NCI-H2171 (cell line): ENCODE measurements at regions not wholly inside any gene's neighbourhood (a gene's known extent, or its start where the extent isn't known, plus 50 kb on each side); places are given as distances from the start of the nearest gene placed in this dataset.

Source experiments
- DNase-seq: peaks from one replicate; lab custom pipeline; 2025; lab: John Stamatoyannopoulos, UW

DNA sequence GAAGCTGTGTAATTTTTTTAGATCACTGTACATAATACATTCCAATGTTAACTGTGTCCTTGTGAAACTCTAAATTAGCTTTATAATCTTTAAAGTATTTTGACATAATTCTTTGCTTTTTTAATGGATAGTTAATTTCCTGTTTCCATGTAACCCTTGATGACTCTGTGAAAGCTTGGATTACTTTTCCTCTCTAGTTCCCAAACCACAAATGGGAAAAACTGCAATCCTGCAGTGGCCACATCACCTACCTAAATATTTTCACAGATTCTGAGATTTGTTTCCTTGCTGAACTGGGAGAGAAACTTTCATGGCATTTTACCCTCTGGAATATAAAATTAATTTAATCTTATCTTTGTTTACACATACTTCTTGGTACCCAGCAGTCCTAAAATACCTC, 161.6 kb upstream of the CCDC68 start:
- no peak for DNase-seq

DNA sequence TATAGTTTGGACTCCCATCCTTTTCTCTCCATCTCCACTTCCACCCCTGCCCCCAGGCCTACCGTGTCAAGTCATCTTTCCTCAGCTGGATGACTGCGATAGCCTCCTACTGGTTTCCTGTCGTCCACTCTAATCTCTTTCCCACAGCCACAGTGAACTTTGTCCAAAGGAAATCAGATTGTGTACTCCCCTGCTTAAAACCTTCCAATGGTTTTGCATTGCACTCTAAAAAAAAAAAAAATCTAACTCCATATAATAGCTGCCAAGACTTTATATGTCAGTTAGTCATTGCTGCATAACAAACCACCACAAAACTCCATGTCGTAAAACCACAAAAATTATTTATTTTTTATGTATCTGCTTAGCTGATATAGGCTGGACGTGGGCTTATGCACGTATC, 160.2 kb upstream of the CCDC68 start:
- DNase-seq: no peak

DNA sequence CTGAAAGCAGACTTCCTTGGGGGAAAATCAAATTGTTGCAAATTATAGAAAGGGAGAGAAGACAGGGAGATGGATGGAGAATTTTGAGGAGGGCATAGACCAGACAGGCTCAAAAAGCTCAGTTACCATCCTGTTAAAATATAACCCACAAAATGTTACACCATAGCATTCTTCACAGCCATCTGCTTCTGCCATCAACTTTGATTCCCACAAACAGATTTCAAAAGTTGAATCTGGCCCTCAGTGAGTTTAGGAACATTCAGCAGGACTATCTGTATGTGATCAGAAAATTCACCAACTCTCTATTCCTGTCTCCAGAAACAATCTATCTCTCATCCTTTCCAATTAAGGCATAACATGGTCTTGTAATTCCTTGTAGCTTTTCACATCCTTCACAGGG, 159.8 kb upstream of the CCDC68 start:
- no peak for DNase-seq

DNA sequence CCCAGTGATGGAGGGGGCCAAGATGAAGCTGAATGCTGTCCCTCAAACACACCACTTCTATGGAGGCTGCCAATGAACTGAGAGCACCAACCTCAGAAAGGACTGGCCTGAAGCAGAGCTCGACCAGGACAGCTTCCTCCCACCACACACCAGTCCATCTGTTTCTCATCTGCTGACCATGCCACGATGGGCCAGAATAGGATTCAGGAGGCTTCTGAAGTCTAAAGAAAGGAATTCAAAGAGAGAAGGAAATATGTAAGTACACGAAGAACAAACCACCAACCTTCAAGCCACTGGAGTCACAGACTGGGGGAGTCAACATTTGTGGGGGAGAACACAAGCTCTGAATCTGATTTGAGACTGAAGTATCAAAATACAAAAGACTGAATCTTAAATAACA, 157.6 kb upstream of the CCDC68 start:
- no peak for DNase-seq

DNA sequence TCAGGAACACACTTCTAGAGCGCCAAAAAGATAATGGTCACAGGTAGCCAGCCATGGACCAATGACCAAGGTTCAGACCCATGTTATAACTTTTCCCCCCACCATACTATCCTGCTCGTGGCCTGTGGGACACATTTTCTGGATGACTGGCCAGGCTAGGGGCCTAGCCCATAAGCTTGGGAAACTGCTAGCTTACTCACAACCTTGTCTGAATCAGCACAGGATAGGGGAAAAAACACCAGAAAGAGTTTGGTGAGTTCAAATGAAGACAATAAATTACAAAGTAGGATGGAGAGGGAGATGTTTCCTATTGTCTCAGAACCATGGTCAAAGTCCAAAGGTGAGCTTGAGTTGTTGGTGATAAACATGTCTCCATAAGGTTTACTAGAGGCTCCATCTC, 156.3 kb upstream of the CCDC68 start:
- no peak for DNase-seq

DNA sequence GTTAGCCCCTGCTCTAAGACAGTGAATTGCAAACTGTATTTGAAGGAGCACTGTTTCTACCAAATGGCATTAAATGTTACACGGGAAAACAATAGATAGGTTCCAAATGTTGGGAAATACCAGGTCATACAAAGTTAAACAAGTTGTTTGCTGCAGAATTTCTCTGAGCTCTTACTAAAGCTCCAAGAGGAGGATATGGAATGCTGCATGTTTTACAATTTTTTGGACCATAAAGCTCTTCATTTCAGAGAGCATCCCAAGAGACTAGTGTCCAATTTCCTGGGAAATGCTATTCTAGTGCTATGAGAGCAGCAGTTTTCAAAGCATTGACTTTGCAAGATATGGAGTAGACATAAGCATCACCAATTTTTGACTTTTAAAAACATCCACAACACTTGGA, 155.6 kb upstream of the CCDC68 start:
- DNase-seq: no peak

DNA sequence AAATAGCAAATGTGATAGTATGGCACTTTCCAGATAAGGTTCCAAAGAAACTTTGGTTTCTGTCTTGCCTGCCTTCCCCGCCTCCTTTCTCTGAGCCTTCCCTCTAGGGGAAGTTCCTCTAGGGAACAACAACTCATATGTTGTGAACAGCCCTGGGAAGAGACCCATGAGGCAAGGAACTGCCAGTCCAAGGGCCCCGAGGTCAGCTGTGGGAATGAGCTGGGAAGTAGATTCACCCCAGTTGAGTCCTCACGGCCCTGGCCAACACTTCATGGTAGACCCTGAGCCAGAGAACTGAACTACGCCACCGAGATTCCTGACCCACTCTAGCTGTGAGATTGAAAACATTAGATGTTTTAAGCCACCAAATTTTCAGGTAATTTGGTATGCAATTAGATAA, 154.5 kb upstream of the CCDC68 start:
- no peak for DNase-seq

DNA sequence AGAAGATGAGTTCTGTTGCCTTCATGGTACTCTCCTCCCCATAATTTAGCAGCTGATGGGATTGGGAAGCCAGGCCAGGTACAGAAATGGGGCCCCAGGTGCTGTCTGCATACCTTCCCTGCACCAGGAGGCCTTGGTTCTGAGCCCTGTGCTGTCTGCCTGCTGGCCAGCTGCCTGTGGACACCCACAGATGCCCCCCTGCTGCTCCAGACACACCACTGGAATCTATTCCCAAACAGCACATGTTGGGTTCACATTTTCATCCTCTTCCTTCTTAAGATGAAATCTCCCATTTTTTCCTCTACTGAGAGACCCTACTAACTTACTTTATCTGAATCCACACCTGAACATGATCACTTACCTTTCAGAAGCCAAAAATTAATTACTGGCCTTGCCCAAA, 152.0 kb upstream of the CCDC68 start:
- no peak for DNase-seq

DNA sequence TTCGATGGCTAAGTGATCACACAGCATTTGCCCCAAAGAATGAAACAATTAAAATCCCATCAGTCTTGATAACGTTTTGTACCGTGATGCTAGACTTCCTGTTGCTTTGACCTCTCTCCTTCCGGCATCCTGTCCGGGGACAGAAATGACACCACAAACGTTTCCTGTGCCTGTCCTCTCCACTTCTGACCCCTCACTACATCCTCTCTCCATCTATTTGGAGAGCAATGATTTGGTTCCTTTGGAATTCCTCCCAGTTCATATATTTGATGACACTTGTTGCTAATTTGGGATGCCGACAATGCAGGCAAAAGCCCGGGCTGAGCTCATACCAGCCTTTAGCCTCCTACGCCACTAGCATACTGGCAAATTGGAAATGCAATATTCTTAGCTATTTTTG, 151.2 kb upstream of the CCDC68 start:
- DNase-seq: no peak

DNA sequence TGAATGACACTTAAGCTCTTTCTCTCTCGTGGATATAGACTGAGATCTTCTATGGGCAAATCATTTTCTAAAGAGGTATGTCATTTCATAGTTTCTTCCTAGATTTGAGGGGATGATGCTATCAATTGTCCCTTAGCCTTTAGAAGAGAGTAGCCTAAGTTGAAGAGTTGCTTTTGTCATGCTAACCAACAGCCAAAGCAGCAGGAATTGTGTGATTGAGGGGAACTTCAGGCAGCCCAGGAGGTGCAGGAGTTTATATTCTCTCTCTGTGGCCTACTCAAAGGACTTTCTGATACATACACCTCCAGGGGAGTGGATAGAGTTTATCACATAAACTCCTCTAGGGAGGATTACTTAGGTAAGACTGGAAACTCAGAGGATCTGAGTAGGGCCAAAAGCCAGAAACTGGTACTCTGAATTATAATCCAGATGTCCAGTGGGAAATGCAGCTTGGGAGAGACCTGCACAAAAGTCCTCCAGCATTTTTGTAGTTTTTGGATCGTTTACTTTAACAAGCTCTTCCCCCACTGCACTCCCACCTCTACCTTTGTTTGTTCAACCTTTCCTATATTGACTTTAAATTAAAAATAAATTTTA, 150.7 kb upstream of the CCDC68 start:
- no peak for DNase-seq

DNA sequence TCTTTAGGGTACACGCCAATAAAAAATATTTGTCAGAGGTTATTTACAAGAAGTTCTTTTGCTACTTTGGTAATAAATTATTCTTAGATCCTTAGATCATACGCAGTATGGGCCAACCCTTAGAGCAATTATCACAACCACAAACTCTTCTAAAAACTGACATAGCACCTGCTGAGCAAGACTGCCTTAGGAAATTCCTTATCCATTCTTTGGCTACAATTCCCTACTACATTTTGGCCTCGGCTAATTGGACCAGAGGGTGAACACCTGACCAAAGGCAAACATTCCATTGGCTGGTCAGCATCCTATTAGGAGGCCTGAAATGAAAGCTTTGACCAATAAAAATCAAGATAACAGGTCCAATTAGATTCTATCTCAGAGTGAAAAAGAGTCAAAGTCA, 147.6 kb upstream of the CCDC68 start:
- no peak for DNase-seq

DNA sequence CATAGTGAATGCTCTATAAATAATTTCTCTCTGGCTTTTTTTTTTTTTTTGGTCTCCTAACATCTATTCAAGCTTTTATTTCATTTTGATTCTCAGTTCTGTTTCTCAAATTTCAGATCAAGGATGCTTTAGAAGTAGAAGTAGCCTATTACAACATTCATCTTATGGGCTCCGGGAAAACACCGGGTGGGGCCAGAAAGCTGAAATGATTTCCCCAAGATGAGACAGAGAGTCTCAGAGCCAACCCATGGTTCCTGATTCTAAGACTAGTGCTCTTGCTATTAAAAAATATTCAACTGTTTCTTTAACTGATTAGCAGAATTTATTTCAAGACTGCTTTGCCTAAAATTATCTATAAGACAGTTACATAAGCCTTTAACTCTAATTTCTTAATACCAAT, 147.2 kb upstream of the CCDC68 start:
- DNase-seq: no peak

DNA sequence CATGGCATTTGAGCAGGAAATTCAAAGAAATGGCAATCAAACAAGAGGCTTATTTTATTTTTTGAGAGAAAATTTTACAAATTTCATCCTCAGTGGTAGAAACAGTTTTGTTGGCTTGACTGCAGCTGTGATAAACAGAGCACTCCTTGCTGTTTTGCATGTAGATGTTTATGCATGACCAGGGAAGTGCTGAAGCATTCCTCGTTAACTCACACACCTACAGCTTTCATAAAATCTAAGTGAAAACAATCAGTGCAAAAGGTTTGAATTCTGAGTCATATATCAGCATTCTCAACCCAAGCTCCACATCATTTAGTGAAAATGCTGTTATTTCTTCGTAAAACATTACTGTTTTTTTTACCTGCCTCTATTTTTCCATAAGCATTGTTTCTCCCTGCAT, 146.6 kb upstream of the CCDC68 start:
- DNase-seq: no peak

DNA sequence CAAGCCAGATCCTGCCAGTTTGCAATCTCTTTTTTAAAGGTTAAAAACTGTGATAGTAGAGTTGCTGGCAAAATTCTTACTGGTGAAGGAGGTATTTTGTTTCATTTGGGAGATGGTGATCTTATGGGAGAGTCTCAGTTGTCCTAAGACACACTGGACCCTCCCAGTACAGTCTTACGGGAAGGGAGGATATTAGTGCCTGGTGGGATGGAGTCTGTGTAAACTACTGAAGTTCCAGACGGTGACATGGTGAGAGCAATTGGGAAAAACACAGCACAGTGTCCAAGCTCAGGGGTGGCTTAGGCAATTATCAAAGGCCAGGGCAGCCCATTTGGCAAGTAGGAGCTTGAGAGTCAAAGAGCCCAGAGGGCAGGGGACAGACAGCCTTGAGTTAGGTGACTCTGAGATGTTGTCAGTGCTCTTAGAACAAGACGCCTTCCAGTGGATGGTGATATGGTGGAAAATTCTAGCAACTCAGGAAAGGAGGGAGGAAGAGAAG, 143.7 kb upstream of the CCDC68 start:
- no peak for DNase-seq

DNA sequence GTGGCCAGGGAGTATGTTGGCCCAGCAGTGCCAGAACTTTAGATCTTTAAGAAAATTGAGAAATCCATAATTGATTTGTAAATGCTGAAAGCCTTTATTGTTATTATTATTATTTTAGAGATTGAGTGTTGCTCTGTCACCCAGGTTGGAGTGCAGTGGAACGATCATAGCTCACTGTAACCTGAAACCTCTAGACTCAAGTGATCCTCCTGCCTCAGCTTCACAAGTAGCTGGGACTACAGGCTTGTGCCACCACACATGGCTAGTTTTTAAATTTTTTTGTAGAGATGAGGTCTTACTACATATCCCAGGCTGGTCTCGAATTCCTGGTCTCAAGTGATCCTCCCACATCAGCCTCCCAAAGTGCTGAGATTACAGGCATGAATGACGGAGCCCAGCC, 143.2 kb upstream of the CCDC68 start:
- DNase-seq: no peak

DNA sequence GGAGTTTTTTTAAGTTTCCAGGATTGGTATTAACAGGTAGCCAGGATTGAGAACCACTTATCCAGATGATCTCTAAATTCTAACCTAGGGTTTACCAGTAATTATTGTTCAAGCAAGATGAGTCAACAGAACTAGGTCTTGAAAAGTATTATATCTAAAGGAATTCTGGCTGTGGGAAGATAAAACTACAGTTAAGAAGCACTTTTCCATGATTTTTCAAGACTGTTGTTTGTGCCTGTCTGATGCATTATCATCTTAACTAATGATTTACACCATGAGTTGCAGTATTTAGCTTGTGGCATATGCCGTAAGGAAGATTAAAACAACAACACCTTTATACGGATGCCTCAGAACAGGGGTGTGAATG, 142.2 kb upstream of the CCDC68 start:
- DNase-seq: no peak

DNA sequence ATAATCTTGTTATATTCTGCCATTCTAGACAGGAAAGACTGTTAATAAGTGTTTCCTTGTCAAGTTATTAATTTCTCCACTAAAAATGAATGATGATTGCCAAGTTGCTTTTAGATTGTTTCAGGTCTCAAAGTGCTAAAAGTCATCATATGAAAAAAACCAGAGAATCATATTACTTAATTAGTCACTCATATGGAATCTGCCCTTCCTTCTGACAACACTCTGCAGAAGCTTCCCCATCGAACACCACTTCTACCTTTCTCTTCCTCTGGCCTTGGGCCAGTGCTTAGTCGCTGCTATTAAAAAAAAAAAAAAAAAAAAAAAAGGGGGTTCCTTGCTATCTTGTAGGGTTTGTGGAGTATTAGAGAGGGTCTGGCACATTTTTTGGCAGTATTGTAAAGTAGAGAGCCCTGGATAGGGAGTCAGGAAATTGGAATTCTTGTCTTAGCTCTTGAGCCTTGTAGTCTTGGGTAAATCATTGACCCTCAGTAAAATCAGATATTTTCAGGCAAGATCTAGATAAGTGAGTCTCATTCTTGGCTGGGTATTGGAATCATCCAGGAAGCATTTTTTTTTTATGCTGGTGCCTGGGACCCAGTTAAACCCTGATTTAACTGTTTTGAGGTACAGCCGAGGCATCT, 141.7 kb upstream of the CCDC68 start:
- DNase-seq: peak; percentile 39

DNA sequence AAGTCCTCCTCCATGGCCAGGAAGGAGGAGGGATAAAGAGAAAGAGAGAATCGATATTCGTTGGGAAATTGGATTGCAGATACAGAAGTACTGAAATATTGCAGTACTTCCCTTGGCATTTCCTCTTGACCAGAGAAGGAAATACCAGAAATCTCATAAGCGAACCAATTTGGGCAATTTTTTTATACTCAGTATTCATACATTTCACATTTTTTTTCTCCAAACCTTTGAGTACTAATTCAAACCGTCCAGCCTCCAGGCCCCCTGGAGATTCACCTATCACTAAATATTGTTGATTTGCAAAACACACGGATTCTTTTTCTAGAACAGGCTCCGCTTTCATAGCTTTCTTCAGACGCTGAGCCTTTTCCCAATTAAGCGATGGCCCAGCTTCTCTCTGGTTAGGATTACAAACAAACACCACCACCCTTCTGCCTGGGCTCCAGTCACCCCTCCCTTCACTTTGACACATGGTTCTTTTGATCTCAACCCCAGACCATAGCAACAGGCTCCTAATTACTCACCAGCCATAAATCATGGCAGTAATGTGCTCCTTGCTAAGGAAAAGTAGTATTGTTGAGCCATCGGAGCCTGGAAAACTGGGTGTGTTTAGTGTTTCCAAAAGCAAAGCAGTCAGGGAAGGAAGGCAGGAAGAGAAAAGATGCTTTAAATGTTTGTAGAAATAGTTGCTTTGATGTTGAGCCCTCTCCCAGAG, 138.4 kb upstream of the CCDC68 start:
- DNase-seq: peak; percentile 9

DNA sequence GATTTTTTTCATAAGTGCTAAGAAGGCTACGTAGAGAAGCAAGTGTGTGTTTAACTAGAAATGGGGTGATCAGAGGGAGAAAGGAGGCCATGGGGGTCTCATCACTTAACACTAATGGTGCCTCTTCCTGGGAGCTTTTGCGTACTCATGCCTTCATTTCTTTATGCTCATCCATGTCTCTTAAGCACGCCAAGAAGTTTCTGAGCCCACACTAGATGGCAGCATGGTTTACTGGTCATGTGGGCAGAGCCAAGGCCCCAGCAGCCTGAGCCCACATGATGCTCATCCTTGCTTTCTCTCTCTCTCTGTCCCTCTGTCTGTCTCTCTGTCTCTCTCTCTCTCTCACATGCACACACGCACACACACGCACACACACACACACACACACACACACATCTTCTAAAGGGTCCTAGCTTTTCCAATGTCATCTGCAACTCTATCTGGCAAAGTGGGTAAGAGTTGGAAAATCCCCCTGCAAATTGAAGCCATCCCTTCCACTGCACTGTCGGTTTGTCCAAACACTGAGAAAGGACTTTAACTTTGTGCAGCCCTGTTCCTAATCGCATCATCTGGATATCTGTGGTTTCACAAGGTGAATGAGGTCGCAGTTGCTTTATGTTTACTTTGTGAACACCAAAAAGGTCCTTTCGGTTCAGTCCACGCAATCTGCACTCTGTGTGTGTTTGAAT, 137.1 kb upstream of the CCDC68 start:
- DNase-seq: no peak

DNA sequence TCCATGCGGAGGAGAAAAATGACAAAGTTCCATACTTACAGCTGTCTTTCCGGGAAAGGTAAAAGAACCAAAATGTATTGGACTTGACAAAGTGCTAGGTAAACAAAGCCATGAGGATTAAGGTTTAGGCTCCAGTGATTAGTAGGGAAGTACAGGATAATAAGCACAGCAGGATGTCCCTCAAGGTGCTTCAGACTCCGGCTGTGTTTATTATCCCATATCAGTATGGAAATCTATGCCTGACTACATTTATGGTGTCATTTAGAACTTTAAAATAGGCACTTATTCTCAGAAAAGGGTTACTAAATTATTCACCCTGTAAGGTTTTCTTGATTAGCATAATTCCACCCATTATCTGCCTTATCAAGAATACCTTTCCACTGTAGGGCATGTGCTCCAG, 136.3 kb upstream of the CCDC68 start:
- no peak for DNase-seq

DNA sequence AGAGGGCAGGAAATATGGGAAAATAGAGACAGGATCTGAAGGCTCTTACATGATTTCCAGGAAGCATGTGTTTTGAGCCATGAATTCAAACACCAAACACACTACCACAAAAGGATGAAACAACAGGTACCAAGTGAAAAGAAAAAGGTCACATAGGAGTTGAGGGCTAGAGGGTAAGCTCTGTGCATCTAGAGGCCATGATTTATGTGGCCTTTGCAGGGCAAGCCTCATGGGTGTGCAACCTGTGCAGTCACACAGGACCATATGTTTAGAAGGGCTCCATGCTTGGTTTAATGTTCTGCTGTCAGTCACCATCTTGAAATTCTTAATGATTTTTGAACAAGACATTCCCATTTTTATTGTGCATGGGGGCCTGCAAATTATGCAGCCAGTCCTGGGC, 134.5 kb upstream of the CCDC68 start:
- DNase-seq: no peak

DNA sequence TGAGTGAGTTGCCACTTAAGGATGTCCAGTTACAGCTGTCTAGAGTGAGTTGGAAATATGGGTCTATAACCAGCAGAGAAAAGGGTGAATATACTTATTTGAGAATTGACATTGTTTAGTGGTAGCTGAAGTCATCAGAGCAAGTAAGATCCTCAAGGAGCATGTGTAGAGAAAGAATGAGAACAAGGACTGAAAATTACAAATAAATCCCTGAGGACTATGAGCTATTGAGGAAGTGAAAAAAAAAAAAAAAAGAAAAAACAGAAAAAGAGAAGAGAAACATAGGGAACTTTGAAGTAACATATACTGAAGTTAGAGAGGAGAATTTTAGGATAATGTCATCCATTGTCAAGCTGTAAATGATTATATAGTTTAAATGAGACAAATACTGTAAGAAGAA, 134.0 kb upstream of the CCDC68 start:
- no peak for DNase-seq

DNA sequence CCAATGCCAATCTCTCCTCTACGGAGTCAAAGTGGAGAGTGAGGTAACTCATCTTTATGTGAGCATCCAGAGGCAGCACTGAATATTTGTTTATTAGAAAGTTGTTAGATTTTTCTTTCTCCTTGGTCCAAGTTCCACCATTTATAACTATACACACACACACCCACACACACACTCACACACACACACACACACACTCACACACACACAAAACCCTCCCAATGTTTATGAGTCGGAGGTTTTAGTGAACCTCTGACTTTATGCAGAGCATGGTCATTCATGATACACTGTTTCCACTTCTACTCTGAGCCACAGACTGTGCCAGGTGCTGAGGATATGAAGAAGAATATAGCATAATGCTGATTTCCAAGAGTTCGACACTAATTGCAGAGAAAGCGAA, 132.9 kb upstream of the CCDC68 start:
- no peak for DNase-seq
